ENCODE measurements at regions not wholly inside any gene's neighbourhood (a gene's known extent, or its start where the extent isn't known, plus 50 kb on each side); places are given as distances from the start of the nearest gene placed in this dataset.

DNA sequence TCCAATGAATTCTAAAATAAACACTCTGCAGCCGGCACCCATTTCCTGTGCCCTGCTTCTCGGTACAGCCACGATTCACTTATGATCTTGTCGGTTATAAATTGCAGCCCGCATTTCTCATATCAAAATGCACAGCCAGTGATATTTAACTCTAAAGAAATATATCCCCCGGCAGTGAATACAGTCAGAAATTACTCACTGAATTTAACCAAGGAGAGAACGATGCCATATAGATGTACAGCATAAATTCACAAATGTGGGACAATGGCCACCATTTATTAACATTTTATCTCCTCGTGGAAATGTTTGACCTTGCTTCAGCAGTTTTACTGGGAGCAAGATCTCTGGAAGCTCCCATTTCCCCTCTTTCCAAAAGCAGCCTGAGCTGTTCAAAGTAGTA lies 1517.8 kb downstream of the BRD1 start:
- no peak for TF ChIP-seq POLR2AphosphoS5 (IDR thresholded peaks at IDR 0.05; ENCODE audit: low read depth, low read length)
- no peak for TF ChIP-seq PAX5 (IDR thresholded peaks at IDR 0.05; ENCODE audit: insufficient read depth, low read length, severe bottlenecking)
- TF ChIP-seq POLR2A (IDR thresholded peaks at IDR 0.05; ENCODE audit: low read depth, low read length): no peak
- TF ChIP-seq TAF1 (IDR thresholded peaks at IDR 0.05; ENCODE audit: low read depth, low read length): no peak

Measured in GM12891 (cell line).